HPDE6-E6E7 (cell line): ENCODE measurements at regions not wholly inside any gene's neighbourhood (a gene's known extent, or its start where the extent isn't known, plus 50 kb on each side); places are given as distances from the start of the nearest gene placed in this dataset.
A peak's percentile ranks its signal among the peaks of the same experiment; 100 is the strongest.

Experiments used
- DNase-seq: peaks from one replicate; pipeline ENCODE4 v3.0.0; 2011; ENCODE audit warnings: missing footprints; ENCODE audit errors: extremely low spot score

GRCh38 chr14:100638211-100638855 is 51.1 kb upstream of the BEGAIN start:
- DNase-seq, result no peak

GRCh38 chr14:100639280-100639679 is 52.1 kb upstream of the BEGAIN start:
- DNase-seq, result no peak

GRCh38 chr14:100640471-100641273 is 53.5 kb upstream of the BEGAIN start:
- DNase-seq, result no peak

GRCh38 chr14:100641274-100641860 is 54.1 kb upstream of the BEGAIN start:
- no peak for DNase-seq

- DNase-seq, result no peak
Measured at GRCh38 chr14:100643426-100643825, 56.2 kb upstream of the BEGAIN start.

- no peak for DNase-seq
Measured at GRCh38 chr14:100644383-100644782, 57.2 kb upstream of the BEGAIN start.

- DNase-seq, result no peak
Measured at GRCh38 chr14:100644784-100645183, 57.6 kb upstream of the BEGAIN start.

GRCh38 chr14:100645196-100645981 is 58.2 kb upstream of the BEGAIN start:
- peak; percentile 90 for DNase-seq

GRCh38 chr14:100645982-100646314 is 58.7 kb upstream of the BEGAIN start:
- DNase-seq, result no peak

GRCh38 chr14:100648474-100649172 is 61.4 kb upstream of the BEGAIN start:
- DNase-seq, result no peak

- no peak for DNase-seq
Measured at GRCh38 chr14:100649173-100649519, 61.9 kb upstream of the BEGAIN start.

- DNase-seq, result no peak
Measured at GRCh38 chr14:100651999-100652508, 64.8 kb upstream of the BEGAIN start.

GRCh38 chr14:100652744-100653143 is 65.5 kb upstream of the BEGAIN start:
- no peak for DNase-seq

GRCh38 chr14:100653409-100653808 is 66.2 kb upstream of the BEGAIN start:
- no peak for DNase-seq

- no peak for DNase-seq
Measured at GRCh38 chr14:100654025-100654813, 67.0 kb upstream of the BEGAIN start.

GRCh38 chr14:100654814-100655740 is 67.9 kb upstream of the BEGAIN start:
- DNase-seq, result peak; percentile 49

GRCh38 chr14:100655741-100656085 is 68.5 kb upstream of the BEGAIN start:
- DNase-seq, result no peak

GRCh38 chr14:100656996-100657395 is 69.7 kb upstream of the DLK1 start:
- no peak for DNase-seq

GRCh38 chr14:100657780-100658179 is 68.9 kb upstream of the DLK1 start:
- no peak for DNase-seq
